GM12874 (cell line): ENCODE measurements at regions not wholly inside any gene's neighbourhood (a gene's known extent, or its start where the extent isn't known, plus 50 kb on each side); places are given as distances from the start of the nearest gene placed in this dataset.

Source experiments
- CTCF ChIP-seq: IDR thresholded peaks from 2 replicates; pipeline ENCODE4 v1.5.1; 2011; ENCODE audit warnings: low read depth, mild to moderate bottlenecking, control low read depth, low read length, moderate library complexity; ENCODE audit not compliant: insufficient read depth

GRCh38 chr7:131202451-131202850 is 125.2 kb upstream of the MKLN1 start:
- TF ChIP-seq CTCF, result no peak

GRCh38 chr7:131203291-131203976 is 124.2 kb upstream of the MKLN1 start:
- TF ChIP-seq CTCF, result no peak

GRCh38 chr7:131208777-131209176 is 118.9 kb upstream of the MKLN1 start:
- TF ChIP-seq CTCF, result no peak

GRCh38 chr7:131210618-131211017 is 117.1 kb upstream of the MKLN1 start:
- TF ChIP-seq CTCF, result no peak

- no peak for TF ChIP-seq CTCF
Observed at GRCh38 chr7:131211500-131211899, 116.2 kb upstream of the MKLN1 start.

- no peak for TF ChIP-seq CTCF
Observed at GRCh38 chr7:131212114-131212513, 115.6 kb upstream of the MKLN1 start.

- TF ChIP-seq CTCF, result no peak
Observed at GRCh38 chr7:131218727-131219128, 108.9 kb upstream of the MKLN1 start.
